ENCODE measurements at regions not wholly inside any gene's neighbourhood (a gene's known extent, or its start where the extent isn't known, plus 50 kb on each side); places are given as distances from the start of the nearest gene placed in this dataset.
"Not testable (repeated sequence)": the region's sequence is repeated elsewhere in the genome, so short reads cannot be mapped to it uniquely, and the experiment has no call there.

- no peaks in the 10 kb centered on the region for H3K36me3 ChIP-seq (replicated peaks)
- H3K27ac ChIP-seq, result no peak overlapping the region
- no peak for TF ChIP-seq CTCF (IDR thresholded peaks at IDR 0.05; ENCODE audit: low read depth, low read length, missing control alignments)
- in situ Hi-C loops (cut with HindIII; ENCODE audit: low pct_ligation_motif_present, low sequenced_read_pairs), result no loop called here
- no peaks in the 10 kb centered on the region for H3K27me3 ChIP-seq (replicated peaks)
- DNase-seq, result no peak
- H3K4me3 ChIP-seq (ENCODE audit: low read depth, low read length), result no peak overlapping the region
Observed at GRCh38 chr5:105088961-105089360, 1526.4 kb upstream of the NUDT12 start.

- no peak for TF ChIP-seq CTCF (IDR thresholded peaks at IDR 0.05; ENCODE audit: low read depth, low read length, missing control alignments)
- Histone ChIP-seq H3K27me3 (replicated peaks) (no peaks in the 10 kb centered on the region), H3K27ac (no peak overlapping the region), H3K4me3 (ENCODE audit: low read depth, low read length) (no peak overlapping the region), H3K36me3 (replicated peaks) (no peaks in the 10 kb centered on the region)
- in situ Hi-C loops (cut with HindIII; ENCODE audit: low pct_ligation_motif_present, low sequenced_read_pairs), result no loop called here
- no peak for DNase-seq
Observed at GRCh38 chr5:105088102-105088501, 1525.5 kb upstream of the NUDT12 start.

GRCh38 chr5:105057893-105058292 lies 1495.3 kb upstream of the NUDT12 start:
- in situ Hi-C loops (cut with HindIII; ENCODE audit: low pct_ligation_motif_present, low sequenced_read_pairs), result no loop called here
- Histone ChIP-seq H3K36me3 (replicated peaks) (no peaks in the 10 kb centered on the region), H3K27ac (no peak overlapping the region), H3K27me3 (replicated peaks) (no peaks in the 10 kb centered on the region), H3K4me3 (ENCODE audit: low read depth, low read length) (no peak overlapping the region)
- TF ChIP-seq CTCF (IDR thresholded peaks at IDR 0.05; ENCODE audit: low read depth, low read length, missing control alignments), result no peak
- DNase-seq, result no peak

- H3K27ac ChIP-seq, result no peak overlapping the region
- no peak overlapping the region for H3K4me3 ChIP-seq (ENCODE audit: low read depth, low read length)
- no peaks in the 10 kb centered on the region for H3K36me3 ChIP-seq (replicated peaks)
- DNase-seq, result no peak
- no peak for TF ChIP-seq CTCF (IDR thresholded peaks at IDR 0.05; ENCODE audit: low read depth, low read length, missing control alignments)
- H3K27me3 ChIP-seq (replicated peaks), result no peaks in the 10 kb centered on the region
- in situ Hi-C loops (cut with HindIII; ENCODE audit: low pct_ligation_motif_present, low sequenced_read_pairs), result no loop called here
Observed at GRCh38 chr5:105057001-105057436, 1494.4 kb upstream of the NUDT12 start.

GRCh38 chr5:105054406-105054805 lies 1491.8 kb upstream of the NUDT12 start:
- DNase-seq, result no peak
- H3K27ac ChIP-seq, result no peak overlapping the region
- no peaks in the 10 kb centered on the region for H3K36me3 ChIP-seq (replicated peaks)
- no peak for TF ChIP-seq CTCF (IDR thresholded peaks at IDR 0.05; ENCODE audit: low read depth, low read length, missing control alignments)
- in situ Hi-C loops (cut with HindIII; ENCODE audit: low pct_ligation_motif_present, low sequenced_read_pairs), result no loop called here
- H3K27me3 ChIP-seq (replicated peaks), result no peaks in the 10 kb centered on the region
- H3K4me3 ChIP-seq (ENCODE audit: low read depth, low read length), result no peak overlapping the region

- Histone ChIP-seq H3K4me3 (ENCODE audit: low read depth, low read length) (no peak overlapping the region), H3K27ac (no peak overlapping the region), H3K36me3 (replicated peaks) (no peaks in the 10 kb centered on the region), H3K27me3 (replicated peaks) (no peaks in the 10 kb centered on the region)
- in situ Hi-C loops (cut with HindIII; ENCODE audit: low pct_ligation_motif_present, low sequenced_read_pairs), result no loop called here
- DNase-seq, result no peak
- no peak for TF ChIP-seq CTCF (IDR thresholded peaks at IDR 0.05; ENCODE audit: low read depth, low read length, missing control alignments)
Observed at GRCh38 chr5:105042623-105043022, 1480.0 kb upstream of the NUDT12 start.

- H3K27me3 ChIP-seq (replicated peaks); in situ Hi-C loops (cut with HindIII; ENCODE audit: low pct_ligation_motif_present, low sequenced_read_pairs); H3K4me3 ChIP-seq (ENCODE audit: low read depth, low read length); H3K27ac ChIP-seq; H3K36me3 ChIP-seq (replicated peaks); DNase-seq: not testable (repeated sequence)
Observed at GRCh38 chr5:105036814-105037213, 1474.2 kb upstream of the NUDT12 start.
